Cardiac muscle cell (in vitro differentiated cells and primary cell): ENCODE measurements at regions not wholly inside any gene's neighbourhood (a gene's known extent, or its start where the extent isn't known, plus 50 kb on each side); places are given as distances from the start of the nearest gene placed in this dataset.

Source experiments
- DNase-seq, 2 donors: peaks; one replicate each; pipeline versions ENCODE4 v3.0.0 to v3.0.0-alpha.2; 2010 to 2017; ENCODE audit warnings: low read depth in 1 of 2, low spot score in 1 of 2
- H3K27ac ChIP-seq: fragments of 200-600 bp; sonication (generic); 2 replicates; pipeline ENCODE4 v1.5.1; 2016
- H3K27me3 ChIP-seq: fragments of 200-600 bp; sonication (generic); 2 replicates; pipeline ENCODE4 v1.6.0; 2016; ENCODE audit warnings: control low read depth
- H3K36me3 ChIP-seq: fragments of 200-600 bp; sonication (generic); 2 replicates; pipeline ENCODE4 v1.5.1; 2016; ENCODE audit warnings: control low read depth
- H3K4me1 ChIP-seq: fragments of 200-600 bp; sonication (generic); 2 replicates; pipeline ENCODE4 v1.8.1; 2017; ENCODE audit warnings: low read depth, mild to moderate bottlenecking, mixed run types
- H3K4me3 ChIP-seq: fragments of 200-600 bp; sonication (generic); 2 replicates; pipeline ENCODE4 v1.5.1; 2016; ENCODE audit warnings: mild to moderate bottlenecking
- H3K9me3 ChIP-seq: fragments of 200-600 bp; sonication (generic); 2 replicates; pipeline ENCODE4 v1.5.1; 2017; ENCODE audit warnings: low read depth, mild to moderate bottlenecking, control low read depth
- CTCF ChIP-seq: IDR thresholded peaks from 2 replicates; pipeline ENCODE4 v1.5.1; 2012; ENCODE audit warnings: low read depth, mild to moderate bottlenecking, low read length

GRCh38 chr7:29754874-29755490 is 51.3 kb upstream of the WIPF3 start:
- DNase-seq = peak in 1 of 2 donors; percentile 9
- H3K4me1 ChIP-seq = peaks cover 8% of the 10 kb centered on the region
- H3K27me3 ChIP-seq = peaks cover 4% of the 10 kb centered on the region
- no peak overlapping the region for H3K4me3 ChIP-seq
- H3K9me3 ChIP-seq = no peaks in the 10 kb centered on the region
- H3K27ac ChIP-seq = no peak overlapping the region
- no peak for TF ChIP-seq CTCF
- no peaks in the 10 kb centered on the region for H3K36me3 ChIP-seq
